IMR-90 (cell line): ENCODE measurements at regions not wholly inside any gene's neighbourhood (a gene's known extent, or its start where the extent isn't known, plus 50 kb on each side); places are given as distances from the start of the nearest gene placed in this dataset.

Experiments used
- BHLHE40 ChIP-seq: fragments of 150-350 bp; IDR thresholded peaks from 2 replicates; pipeline ENCODE4 v1.6.1; 2016; ENCODE audit warnings: mild to moderate bottlenecking, low read depth, low read length
- CEBPB ChIP-seq: IDR thresholded peaks from 2 replicates; pipeline ENCODE4 v1.6.1; 2012; ENCODE audit warnings: low read depth, low read length, improper control_type of control experiment
- CHD1 ChIP-seq: IDR thresholded peaks from 2 replicates; pipeline ENCODE4 v1.6.1; 2012; ENCODE audit warnings: low read depth, low read length, improper control_type of control experiment
- FOS ChIP-seq: fragments of 150-350 bp; IDR thresholded peaks from 2 replicates; pipeline ENCODE4 v1.6.1; 2016; ENCODE audit warnings: low read depth, low read length
- MAZ ChIP-seq: IDR thresholded peaks from 2 replicates; pipeline ENCODE4 v1.6.1; 2012; ENCODE audit warnings: low read depth, mild to moderate bottlenecking, low read length, improper control_type of control experiment, moderate library complexity, borderline replicate concordance
- MXI1 ChIP-seq: IDR thresholded peaks from 2 replicates; pipeline ENCODE4 v1.6.1; 2012; ENCODE audit warnings: low read depth, mild to moderate bottlenecking, low read length, moderate library complexity, borderline replicate concordance
- NFE2L2 ChIP-seq: fragments of 150-350 bp; IDR thresholded peaks from 2 replicates; pipeline ENCODE4 v1.6.1; 2016; ENCODE audit warnings: low read depth, mild to moderate bottlenecking, low read length
- POLR2A ChIP-seq: IDR thresholded peaks from 2 replicates; pipeline ENCODE4 v1.6.1; 2012; ENCODE audit warnings: mild to moderate bottlenecking, low read depth, low read length
- RAD21 ChIP-seq: IDR thresholded peaks from 2 replicates; pipeline ENCODE4 v1.6.1; 2012; ENCODE audit warnings: low read length, improper control_type of control experiment
- RCOR1 ChIP-seq: IDR thresholded peaks from 2 replicates; pipeline ENCODE4 v1.6.1; 2012; ENCODE audit warnings: mild to moderate bottlenecking, low read length, improper control_type of control experiment; ENCODE audit not compliant: insufficient replicate concordance
- SMC3 ChIP-seq: fragments of 150-350 bp; IDR thresholded peaks from 2 replicates; pipeline ENCODE4 v1.6.1; 2016; ENCODE audit warnings: low read depth, mild to moderate bottlenecking, antibody characterized with exemption, low read length, moderate library complexity
- TF ChIP-seq, protein P1 (sequence below): conservative IDR thresholded peaks from 2 replicates; pipeline ENCODE4 v1.5.1; 2012; ENCODE audit warnings: mild to moderate bottlenecking, low read depth, low read length, improper control_type of control experiment
- TF ChIP-seq, protein P2 (sequence below): fragments of 150-350 bp; IDR thresholded peaks from 2 replicates; pipeline ENCODE4 v1.6.1; 2017; ENCODE audit warnings: mild to moderate bottlenecking, antibody characterized with exemption, low read length, low read depth

DNA sequence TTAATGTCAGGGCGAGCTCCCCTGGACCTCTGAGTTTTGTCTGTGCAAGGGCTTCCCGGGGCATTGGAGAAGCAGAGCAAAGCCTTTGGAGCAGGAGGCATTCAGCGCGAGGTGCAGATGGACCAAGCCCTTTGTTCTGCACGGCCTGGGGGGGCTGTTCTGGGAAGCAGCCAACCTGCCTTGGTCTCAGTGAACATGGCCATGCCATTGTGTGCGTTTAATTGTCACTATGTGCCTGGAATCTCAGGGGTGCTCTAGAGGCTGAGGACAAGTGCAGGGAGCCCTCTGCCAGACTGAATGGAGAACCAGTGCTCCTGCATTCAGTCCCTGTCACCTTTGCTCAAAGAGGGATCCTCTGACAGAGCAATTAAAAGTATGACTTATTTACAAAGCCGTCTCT lies 329.4 kb downstream of the IRX1 start:
- TF ChIP-seq POLR2A: no peak
- TF ChIP-seq NFE2L2: no peak
- no peak for TF ChIP-seq SMC3
- TF ChIP-seq, protein P1, sequence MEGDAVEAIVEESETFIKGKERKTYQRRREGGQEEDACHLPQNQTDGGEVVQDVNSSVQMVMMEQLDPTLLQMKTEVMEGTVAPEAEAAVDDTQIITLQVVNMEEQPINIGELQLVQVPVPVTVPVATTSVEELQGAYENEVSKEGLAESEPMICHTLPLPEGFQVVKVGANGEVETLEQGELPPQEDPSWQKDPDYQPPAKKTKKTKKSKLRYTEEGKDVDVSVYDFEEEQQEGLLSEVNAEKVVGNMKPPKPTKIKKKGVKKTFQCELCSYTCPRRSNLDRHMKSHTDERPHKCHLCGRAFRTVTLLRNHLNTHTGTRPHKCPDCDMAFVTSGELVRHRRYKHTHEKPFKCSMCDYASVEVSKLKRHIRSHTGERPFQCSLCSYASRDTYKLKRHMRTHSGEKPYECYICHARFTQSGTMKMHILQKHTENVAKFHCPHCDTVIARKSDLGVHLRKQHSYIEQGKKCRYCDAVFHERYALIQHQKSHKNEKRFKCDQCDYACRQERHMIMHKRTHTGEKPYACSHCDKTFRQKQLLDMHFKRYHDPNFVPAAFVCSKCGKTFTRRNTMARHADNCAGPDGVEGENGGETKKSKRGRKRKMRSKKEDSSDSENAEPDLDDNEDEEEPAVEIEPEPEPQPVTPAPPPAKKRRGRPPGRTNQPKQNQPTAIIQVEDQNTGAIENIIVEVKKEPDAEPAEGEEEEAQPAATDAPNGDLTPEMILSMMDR: no peak
- no peak for TF ChIP-seq RAD21
- TF ChIP-seq MXI1: no peak
- no peak for TF ChIP-seq BHLHE40
- TF ChIP-seq CEBPB: no peak
- TF ChIP-seq MAZ: no peak
- TF ChIP-seq RCOR1: no peak
- TF ChIP-seq FOS: no peak
- TF ChIP-seq, protein P2, sequence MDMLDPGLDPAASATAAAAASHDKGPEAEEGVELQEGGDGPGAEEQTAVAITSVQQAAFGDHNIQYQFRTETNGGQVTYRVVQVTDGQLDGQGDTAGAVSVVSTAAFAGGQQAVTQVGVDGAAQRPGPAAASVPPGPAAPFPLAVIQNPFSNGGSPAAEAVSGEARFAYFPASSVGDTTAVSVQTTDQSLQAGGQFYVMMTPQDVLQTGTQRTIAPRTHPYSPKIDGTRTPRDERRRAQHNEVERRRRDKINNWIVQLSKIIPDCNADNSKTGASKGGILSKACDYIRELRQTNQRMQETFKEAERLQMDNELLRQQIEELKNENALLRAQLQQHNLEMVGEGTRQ: no peak
- no peak for TF ChIP-seq CHD1
